Stimulated activated naive CD8-positive, alpha-beta T cell treated with anti-CD3 and anti-CD28 coated beads, Interleukin-15, amount 100 ng/mL, for 72 hours (primary cell): ENCODE measurements at regions not wholly inside any gene's neighbourhood (a gene's known extent, or its start where the extent isn't known, plus 50 kb on each side); places are given as distances from the start of the nearest gene placed in this dataset.
A peak's percentile ranks its signal among the peaks of the same experiment; 100 is the strongest.

ENCODE experiments used
- ATAC-seq: fragments of 150-1000 bp; cut with Tn5 transposase; 2 replicates; pipeline ENCODE4 v1.10.0; 2021; ENCODE audit warnings: mild to moderate bottlenecking, moderate library complexity
- DNase-seq, 2 donors: peaks; one replicate each; pipeline ENCODE4 v3.0.0; 2021 to 2022
- H3K27ac Mint-ChIP-seq, 2 donors: one replicate each; pipeline ENCODE4 v1.8.0; 2022; ENCODE audit warnings: mild to moderate bottlenecking in 2 of 2, mixed read lengths in 2 of 2, moderate library complexity in 2 of 2
- H3K27me3 Mint-ChIP-seq: one replicate; pipeline ENCODE4 v1.8.0; 2022; ENCODE audit warnings: mixed read lengths
- H3K4me1 Mint-ChIP-seq: one replicate; pipeline ENCODE4 v1.8.0; 2022; ENCODE audit warnings: mild to moderate bottlenecking, mixed read lengths
- H3K4me3 Mint-ChIP-seq, 2 donors: one replicate each; pipeline ENCODE4 v1.8.0; 2022; ENCODE audit warnings: mild to moderate bottlenecking in 2 of 2, mixed read lengths in 2 of 2, moderate library complexity in 1 of 2
- H3K9me3 Mint-ChIP-seq, 2 donors: one replicate each; pipeline ENCODE4 v1.8.0; 2022; ENCODE audit warnings: mixed read lengths in 2 of 2

DNA sequence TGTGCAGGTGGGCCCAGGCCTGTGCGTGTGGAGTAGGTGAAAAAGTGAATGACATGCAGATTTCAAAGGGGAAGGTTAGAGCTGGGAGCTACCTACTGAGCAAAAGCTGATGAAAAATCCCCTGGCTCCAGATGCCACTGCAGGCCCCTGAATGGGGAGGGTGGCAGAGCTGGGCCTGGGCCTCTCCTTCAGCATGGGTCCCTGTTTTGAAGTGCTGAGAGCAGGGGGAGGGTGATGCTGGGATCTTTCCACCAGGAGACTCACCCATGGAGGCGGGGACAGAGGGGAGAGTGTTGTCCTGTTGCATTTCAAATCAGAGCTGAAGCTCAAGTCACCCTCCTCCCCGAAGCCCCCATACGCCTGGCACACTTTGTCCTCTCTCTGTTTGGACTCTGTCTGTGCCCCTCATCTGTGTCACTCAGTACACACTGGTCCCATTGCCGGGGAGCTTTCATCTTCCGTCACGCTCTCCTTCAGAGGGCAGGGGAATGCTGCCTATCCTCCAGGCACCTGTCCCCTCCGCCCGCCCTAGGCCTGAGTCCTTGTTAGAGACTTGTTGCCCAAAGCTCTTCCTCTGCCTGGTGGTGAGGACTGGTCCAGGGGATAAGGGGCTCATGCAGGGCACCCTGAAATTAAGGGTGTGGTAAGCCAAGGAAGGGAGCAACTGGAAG, 206.6 kb downstream of the HAUS1 start:
- H3K9me3 Mint-ChIP-seq, result peaks cover 11 to 14% of the 10 kb centered on the region in 2 donors
- no peak for DNase-seq
- no peak overlapping the region for H3K27ac Mint-ChIP-seq
- no peak overlapping the region for H3K4me3 Mint-ChIP-seq
- ATAC-seq, result no peak
- H3K27me3 Mint-ChIP-seq, result no peaks in the 10 kb centered on the region
- H3K4me1 Mint-ChIP-seq, result no peaks in the 10 kb centered on the region

DNA sequence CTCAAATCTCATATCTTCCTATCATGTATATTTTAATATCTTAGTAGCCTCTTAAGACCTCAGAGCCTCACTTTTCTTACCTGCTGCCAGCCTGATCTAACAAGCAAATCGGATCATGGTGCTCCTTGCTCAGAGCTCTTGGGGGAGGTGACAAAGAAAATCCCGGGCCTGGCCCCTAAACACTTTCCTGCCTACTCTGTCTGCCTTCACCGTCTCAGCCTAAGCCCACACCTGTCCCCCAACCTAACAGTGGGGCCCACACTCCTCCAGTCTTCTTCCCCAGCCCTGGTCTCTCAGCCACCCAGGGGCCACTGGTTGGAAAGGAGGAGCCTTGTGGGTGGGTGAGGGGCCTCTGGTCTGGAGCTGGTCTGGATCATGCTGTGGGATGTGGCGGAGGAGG, 207.3 kb downstream of the HAUS1 start:
- ATAC-seq, result no peak
- no peak overlapping the region for H3K27ac Mint-ChIP-seq
- H3K9me3 Mint-ChIP-seq, result peaks cover 8 to 10% of the 10 kb centered on the region in 2 donors
- DNase-seq, result no peak
- no peak overlapping the region for H3K4me3 Mint-ChIP-seq
- no peaks in the 10 kb centered on the region for H3K4me1 Mint-ChIP-seq
- no peaks in the 10 kb centered on the region for H3K27me3 Mint-ChIP-seq

DNA sequence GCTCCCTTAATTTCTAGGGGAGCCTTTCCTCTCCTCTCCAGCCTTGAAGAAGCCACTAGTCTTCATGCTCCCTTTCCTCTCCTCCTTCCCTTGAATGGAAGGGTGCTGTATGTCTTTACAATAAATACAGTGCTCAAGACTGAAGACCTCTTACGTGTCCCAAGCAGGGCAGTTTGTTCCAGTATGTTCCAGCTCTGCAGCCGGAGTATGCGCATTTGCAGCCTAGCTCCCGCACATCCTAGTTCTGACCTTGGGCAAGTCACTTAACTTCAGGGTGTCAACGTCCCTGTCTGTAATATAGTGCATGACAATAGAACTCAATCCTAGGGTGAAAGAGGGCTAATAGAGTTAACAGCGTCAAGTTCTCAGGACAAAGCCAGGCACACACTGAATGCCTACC, 208.0 kb downstream of the HAUS1 start:
- ATAC-seq, result no peak
- H3K27ac Mint-ChIP-seq, result no peak overlapping the region
- H3K4me1 Mint-ChIP-seq, result no peaks in the 10 kb centered on the region
- H3K4me3 Mint-ChIP-seq, result no peak overlapping the region
- peaks cover 5 to 6% of the 10 kb centered on the region in 2 donors for H3K9me3 Mint-ChIP-seq
- H3K27me3 Mint-ChIP-seq, result no peaks in the 10 kb centered on the region
- no peak for DNase-seq

DNA sequence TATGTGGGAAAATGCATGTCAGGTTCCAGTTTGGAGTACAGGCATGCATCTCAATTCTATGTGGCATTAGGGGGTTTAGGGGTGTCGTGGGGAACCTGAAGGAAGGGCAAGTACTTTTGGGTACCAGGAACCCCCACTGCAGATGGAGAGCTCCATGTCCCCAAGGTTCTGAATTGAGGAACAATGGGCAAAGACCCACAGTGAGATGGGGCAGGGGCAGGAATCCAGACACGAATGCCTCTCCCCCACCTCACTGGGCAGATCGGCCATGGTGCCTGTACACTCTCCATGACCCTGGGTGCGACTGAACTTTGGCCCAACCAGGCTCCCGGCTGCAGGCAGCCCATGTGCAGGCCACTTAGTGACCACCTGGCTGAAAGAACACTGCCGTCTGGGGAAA, 209.3 kb downstream of the HAUS1 start:
- Mint-ChIP-seq H3K27me3 (no peaks in the 10 kb centered on the region), H3K4me1 (no peaks in the 10 kb centered on the region), H3K4me3 (no peak overlapping the region), H3K9me3 (no peaks in the 10 kb centered on the region), H3K27ac (no peak overlapping the region)
- ATAC-seq, result no peak
- no peak for DNase-seq

DNA sequence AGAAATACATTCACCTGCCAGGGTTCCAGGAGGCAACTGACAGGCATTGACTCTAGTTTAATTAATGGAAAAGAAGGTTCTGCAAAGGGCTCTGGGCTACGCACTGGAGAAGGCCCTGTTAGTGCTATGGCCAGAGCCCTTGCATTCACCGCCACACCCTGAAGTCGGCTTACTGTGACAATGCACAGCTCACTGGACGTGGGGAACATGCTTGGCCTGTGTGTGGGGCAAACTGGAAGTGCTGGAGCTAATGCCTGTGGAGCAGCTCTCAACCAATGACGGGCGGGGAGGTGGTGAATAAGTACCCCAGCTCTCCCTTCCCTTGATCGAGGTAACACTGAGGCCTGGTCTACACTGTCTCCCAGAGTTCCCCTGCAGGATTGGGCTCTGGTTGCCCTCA, 209.8 kb downstream of the HAUS1 start:
- Mint-ChIP-seq H3K27me3 (no peaks in the 10 kb centered on the region), H3K4me3 (no peak overlapping the region), H3K9me3 (no peaks in the 10 kb centered on the region), H3K4me1 (no peaks in the 10 kb centered on the region), H3K27ac (no peak overlapping the region)
- ATAC-seq (no peak), DNase-seq (no peak)

DNA sequence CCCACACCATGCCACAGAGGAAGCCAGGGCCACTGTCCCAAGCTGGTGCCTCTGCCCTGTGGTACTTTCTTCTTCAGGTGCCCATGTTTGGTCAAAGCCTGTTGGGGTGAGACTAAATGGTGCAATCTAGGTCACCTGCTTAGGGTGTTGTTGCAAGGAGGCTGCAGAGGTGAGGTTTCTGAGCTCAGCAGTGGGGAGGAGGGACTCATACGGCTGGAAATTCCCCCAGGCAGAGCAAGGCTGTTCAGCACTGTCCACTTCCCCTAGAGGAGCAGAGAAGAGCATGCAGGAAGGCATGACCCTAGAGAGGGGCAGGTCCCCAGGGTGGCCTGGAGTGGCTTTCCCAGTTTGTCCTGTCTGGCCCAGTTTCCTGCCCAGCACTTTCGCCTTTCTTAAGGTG, 211.0 kb downstream of the HAUS1 start:
- H3K27ac Mint-ChIP-seq, result peak overlapping the region in 1 of 2 donors; percentile 3
- DNase-seq (no peak), ATAC-seq (peak; percentile 69)
- no peak overlapping the region for H3K4me3 Mint-ChIP-seq
- no peaks in the 10 kb centered on the region for H3K4me1 Mint-ChIP-seq
- no peaks in the 10 kb centered on the region for H3K9me3 Mint-ChIP-seq
- no peaks in the 10 kb centered on the region for H3K27me3 Mint-ChIP-seq

DNA sequence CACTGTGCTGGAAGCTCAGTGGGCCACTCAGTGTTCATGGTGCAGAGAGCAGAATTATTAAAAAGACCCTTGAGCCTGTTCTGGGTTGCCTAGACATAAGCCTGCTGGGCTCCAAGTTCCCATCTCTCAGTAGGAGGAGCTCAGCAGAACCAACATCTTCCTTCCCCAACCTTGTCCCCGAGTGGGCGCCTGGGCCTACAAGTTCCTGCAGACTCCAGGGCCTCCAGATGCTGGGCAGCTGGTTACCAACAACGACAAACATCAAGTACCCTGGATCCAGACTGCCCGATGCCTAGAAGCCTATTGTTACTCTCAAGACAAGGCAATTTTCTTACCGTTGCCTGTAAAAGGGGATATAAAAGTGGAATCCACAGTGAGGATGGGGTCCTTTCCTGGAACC, 214.2 kb downstream of the HAUS1 start:
- no peak overlapping the region for H3K4me3 Mint-ChIP-seq
- no peaks in the 10 kb centered on the region for H3K27me3 Mint-ChIP-seq
- no peaks in the 10 kb centered on the region for H3K9me3 Mint-ChIP-seq
- H3K27ac Mint-ChIP-seq, result no peak overlapping the region
- H3K4me1 Mint-ChIP-seq, result peaks cover 5% of the 10 kb centered on the region
- no peak for DNase-seq
- ATAC-seq, result no peak

DNA sequence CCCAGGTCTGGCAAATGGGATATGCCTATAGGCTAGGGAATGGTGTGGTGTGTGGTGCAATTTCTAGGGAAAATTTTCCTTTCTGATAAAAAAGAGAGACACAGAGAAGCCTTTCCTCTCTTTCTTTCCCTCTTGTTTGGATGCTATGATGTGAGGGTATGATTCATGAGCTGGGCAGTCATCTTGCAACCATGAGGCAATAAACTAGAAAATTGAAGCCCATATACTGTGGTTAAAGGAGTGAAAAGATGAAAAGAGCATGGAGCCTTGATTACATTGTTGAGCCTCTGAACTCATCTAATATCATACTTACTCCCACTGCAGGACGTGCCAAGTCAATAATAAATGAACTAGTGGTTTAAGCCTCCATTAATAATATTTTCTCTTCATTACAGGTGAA, 215.6 kb downstream of the HAUS1 start:
- H3K9me3 Mint-ChIP-seq, result no peaks in the 10 kb centered on the region
- no peaks in the 10 kb centered on the region for H3K27me3 Mint-ChIP-seq
- DNase-seq (no peak), ATAC-seq (peak; percentile 54)
- no peak overlapping the region for H3K27ac Mint-ChIP-seq
- H3K4me1 Mint-ChIP-seq, result peaks cover 13% of the 10 kb centered on the region
- H3K4me3 Mint-ChIP-seq, result no peak overlapping the region

DNA sequence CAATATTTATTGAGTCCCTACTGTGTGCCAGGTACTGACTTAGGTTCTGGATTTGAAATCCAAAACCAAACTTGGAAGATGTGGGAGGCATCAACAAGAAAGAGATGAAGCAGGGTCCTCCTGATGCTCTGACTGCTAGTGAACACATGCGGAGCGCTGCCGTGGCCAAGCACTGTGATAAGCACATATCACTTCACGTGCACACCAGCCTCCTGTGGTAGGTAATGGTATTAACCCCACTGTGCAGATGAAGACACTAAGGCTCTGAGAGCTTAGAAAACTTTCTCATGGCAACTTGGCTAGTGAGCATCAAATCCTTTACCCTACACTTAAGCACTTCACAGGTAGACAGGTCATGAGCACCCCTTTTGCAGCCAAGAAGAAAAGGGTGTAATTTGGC, 216.1 kb downstream of the HAUS1 start:
- H3K27ac Mint-ChIP-seq, result no peak overlapping the region
- H3K4me3 Mint-ChIP-seq, result no peak overlapping the region
- peaks cover 14% of the 10 kb centered on the region for H3K4me1 Mint-ChIP-seq
- DNase-seq (no peak), ATAC-seq (no peak)
- H3K27me3 Mint-ChIP-seq, result no peaks in the 10 kb centered on the region
- H3K9me3 Mint-ChIP-seq, result no peaks in the 10 kb centered on the region

DNA sequence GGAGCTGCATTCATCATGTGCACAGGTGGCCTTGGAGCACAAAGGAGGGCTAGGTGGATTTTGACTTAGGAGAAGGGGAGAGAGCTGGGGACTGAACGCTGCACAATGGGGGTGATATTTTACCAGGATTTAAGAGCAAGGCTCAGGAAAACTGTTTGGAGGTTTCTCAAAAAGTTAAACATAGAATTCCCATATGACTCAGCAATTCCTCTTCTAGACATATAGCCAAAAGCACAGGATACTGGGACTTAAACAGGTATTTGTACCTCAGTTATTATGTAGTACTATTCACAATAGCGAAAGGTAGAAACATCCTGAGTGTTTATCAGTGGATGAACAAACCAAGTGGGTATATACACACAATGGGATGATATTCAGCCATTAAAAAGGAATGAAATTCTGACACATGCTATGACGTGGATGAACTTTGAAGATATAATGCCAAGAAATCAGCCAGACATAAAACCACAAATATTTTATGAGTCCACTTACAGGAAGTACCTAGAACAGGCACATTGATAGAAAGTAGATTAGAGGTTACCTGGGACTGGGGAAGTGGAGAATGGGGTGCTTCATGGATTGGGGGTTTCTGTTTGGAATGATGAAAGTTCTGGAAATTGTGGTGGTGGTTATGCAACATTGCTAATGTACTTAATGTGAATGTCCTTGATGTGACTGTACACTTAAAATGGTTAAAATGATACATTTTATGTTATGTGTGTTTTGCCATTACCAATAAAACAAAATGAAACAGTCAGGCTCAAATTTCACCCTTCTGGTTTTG, 216.9 kb downstream of the HAUS1 start:
- no peak for ATAC-seq
- DNase-seq, result no peak
- H3K4me3 Mint-ChIP-seq, result no peak overlapping the region

DNA sequence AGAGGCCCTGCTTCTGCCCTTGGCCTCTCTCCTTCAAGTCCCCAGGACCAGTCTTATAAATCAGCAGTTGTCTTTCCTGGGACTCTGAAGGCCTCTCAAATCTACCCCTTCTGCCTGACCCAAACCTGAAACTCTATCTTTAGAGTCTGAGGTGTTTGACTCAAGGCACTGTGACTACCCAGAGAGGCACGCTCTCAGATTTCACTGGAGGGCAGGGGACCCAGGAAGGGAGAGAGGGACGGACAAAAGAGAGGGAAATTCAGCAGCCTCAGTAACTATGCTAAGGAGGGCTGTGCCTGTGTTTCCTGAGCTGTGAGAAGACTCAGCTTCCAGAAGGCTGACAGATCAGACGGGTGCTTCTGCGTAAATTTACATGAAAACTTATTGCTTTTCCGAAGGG, 217.8 kb downstream of the HAUS1 start:
- Mint-ChIP-seq H3K27ac (peak overlapping the region in 1 of 2 donors; percentile 50), H3K9me3 (no peaks in the 10 kb centered on the region)

More for the DNA sequence above, 216.9 kb downstream of the HAUS1 start:
- peak overlapping the region in 1 of 2 donors; percentile 16 for H3K27ac Mint-ChIP-seq
- no peaks in the 10 kb centered on the region for H3K27me3 Mint-ChIP-seq
- H3K4me1 Mint-ChIP-seq, result peaks cover 14% of the 10 kb centered on the region
- H3K9me3 Mint-ChIP-seq, result no peaks in the 10 kb centered on the region

DNA sequence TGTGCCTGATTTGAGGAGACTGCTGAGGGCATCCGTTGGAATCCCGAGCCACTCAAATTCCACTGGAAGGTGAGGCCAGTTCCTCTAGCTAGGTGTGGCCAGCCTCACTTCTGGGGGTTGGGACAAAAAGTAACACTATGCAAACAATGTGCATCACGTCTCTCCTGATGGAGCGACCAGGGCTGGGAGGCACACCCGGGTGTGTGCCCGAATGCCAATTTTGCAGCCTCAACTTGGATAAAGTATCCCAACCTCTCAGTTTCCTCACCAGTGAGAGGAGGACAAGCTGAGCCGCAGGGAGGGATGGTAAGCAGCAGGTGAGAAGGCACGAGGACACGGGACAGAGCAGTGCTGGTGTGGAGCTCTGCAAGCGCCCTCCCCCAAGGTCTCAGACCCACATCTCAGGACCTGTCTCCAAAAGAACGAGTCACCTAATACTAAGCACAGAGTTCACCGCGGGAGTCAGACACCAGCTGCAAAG, 218.3 kb downstream of the HAUS1 start:
- Mint-ChIP-seq H3K27ac (no peak overlapping the region), H3K4me3 (no peak overlapping the region), H3K9me3 (no peaks in the 10 kb centered on the region), H3K4me1 (peaks cover 14% of the 10 kb centered on the region), H3K27me3 (no peaks in the 10 kb centered on the region)
- DNase-seq, result no peak
- ATAC-seq, result no peak

More for the DNA sequence above, 217.8 kb downstream of the HAUS1 start:
- ATAC-seq (no peak), DNase-seq (no peak)
- Mint-ChIP-seq H3K4me1 (peaks cover 14% of the 10 kb centered on the region), H3K27me3 (no peaks in the 10 kb centered on the region), H3K4me3 (no peak overlapping the region)

DNA sequence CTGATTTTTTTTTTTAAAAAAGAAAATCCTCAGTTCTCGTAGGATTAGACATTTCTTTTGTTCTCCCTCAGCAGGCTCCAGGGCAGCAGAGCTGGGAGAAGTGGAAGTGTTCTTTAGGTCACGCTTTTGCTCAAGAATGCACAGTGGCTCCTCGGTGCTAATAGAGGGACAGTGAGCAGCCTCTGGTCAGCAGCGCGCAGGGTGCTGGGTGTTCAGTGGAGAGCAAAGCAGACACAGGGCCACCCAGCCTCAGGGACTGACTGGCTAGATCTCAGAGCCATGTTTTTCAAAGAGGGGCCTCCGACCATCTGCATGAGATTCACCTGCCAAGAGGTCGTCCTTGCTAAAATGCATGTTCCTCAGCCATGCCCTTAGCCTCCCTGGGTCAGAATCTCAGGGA, 218.8 kb downstream of the HAUS1 start:
- Mint-ChIP-seq H3K27ac (no peak overlapping the region), H3K27me3 (no peaks in the 10 kb centered on the region), H3K4me3 (no peak overlapping the region), H3K4me1 (peaks cover 14% of the 10 kb centered on the region), H3K9me3 (no peaks in the 10 kb centered on the region)
- no peak for ATAC-seq
- DNase-seq, result no peak

DNA sequence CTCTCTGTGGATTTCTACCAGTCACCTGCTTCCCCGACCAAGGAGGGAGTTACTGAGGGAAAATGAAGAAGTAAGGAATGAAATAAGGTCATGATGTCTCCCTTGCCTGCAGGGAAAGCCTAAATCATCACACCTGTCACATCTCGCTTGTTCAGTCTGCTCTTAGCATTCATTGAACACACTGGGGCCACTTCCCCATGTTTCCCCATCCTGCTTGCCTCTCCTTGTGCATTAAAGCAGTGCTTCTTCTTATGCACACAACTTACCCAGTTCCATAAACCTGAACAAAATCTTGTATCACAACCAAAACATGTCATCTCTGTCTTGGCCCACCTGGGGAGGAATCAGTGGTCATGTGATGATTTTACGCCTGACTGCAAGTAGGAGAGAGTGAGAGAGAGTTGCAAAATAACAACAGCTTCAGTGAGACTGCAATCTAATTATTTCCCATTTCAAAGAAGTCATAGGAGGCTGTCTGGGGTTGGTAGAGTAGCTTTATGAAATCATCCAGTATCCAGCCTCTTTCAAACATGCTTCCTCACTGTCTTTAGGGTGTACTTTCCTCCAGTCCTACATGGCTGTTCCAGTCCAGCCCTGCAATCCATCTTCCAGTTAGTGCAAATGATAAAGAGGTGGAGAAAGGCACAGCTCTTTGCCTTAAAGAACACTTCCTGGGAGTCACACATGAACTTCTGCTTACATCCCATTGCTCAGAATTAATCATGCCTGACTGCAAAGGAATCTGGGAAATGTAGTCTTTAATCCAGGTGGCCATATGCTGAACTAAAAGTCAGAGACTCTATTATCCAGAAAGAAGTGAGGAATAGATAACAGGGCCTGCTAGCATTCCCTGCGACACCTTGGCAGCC, 220.1 kb downstream of the HAUS1 start:
- no peak for DNase-seq
- Mint-ChIP-seq H3K4me1 (peaks cover 14% of the 10 kb centered on the region), H3K27me3 (peaks cover 9% of the 10 kb centered on the region), H3K27ac (no peak overlapping the region), H3K9me3 (no peaks in the 10 kb centered on the region), H3K4me3 (no peak overlapping the region)
- ATAC-seq, result no peak

DNA sequence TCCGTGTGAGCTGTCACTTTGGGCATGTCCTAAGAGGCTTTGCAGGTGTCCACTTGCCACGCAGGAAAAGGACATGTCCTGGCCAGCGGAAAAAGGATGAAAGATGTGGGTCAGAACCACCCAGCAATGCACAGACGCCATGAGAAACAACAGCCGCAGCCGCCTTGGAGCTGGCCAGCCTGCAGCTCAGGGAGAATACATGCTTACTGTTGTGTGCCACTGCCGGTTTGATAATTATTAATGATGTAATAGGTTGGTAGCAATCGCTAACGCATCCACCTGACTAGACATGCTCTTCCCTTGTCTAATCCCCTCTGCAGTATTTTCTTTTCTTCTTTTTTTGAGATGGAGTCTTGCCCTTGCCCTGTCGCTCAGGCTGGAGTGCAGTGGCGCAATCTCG, 221.7 kb downstream of the HAUS1 start:
- Mint-ChIP-seq H3K9me3 (no peaks in the 10 kb centered on the region), H3K27ac (no peak overlapping the region), H3K4me3 (no peak overlapping the region), H3K27me3 (peaks cover 23% of the 10 kb centered on the region), H3K4me1 (peaks cover 14% of the 10 kb centered on the region)
- ATAC-seq, result no peak
- DNase-seq, result no peak
